SK-N-SH (cell line): ENCODE measurements at regions not wholly inside any gene's neighbourhood (a gene's known extent, or its start where the extent isn't known, plus 50 kb on each side); places are given as distances from the start of the nearest gene placed in this dataset.

Experiments
- CTCF ChIA-PET: fragments of 300-600, 350-600 bp; formaldehyde crosslinking; extraction: SDS; loops from one replicate; lab custom pipeline; 2021; lab: Yijun Ruan, JAX
- POLR2A ChIA-PET: fragments of 350-600 bp; sonication (Branson Sonifier 250); formaldehyde crosslinking; extraction: SDS; loops from one replicate; lab custom pipeline; 2020; ENCODE audit warnings: antibody characterized with exemption, inconsistent platforms; lab: Yijun Ruan, JAX
- DNase-seq: peaks from one replicate; pipeline ENCODE4 v3.0.0; 2012
- H2AFZ ChIP-seq: fragments of 200-600 bp; sonication (generic); 2 replicates; pipeline ENCODE4 v1.8.1; 2016; ENCODE audit warnings: antibody characterized with exemption, mild to moderate bottlenecking, low read depth
- H3F3A ChIP-seq: fragments of 200-600 bp; sonication (generic); replicated peaks from 2 replicates; pipeline ENCODE3; 2016; ENCODE audit warnings: antibody characterized with exemption, mild to moderate bottlenecking; ENCODE audit not compliant: insufficient read depth
- H3K27ac ChIP-seq, 2 experiments: fragments of 200-500 bp in 1 of 2; fragments of 200-600 bp in 1 of 2; sonication (Bioruptor generic) in 1 of 2; sonication (generic), shearing (Covaris generic) in 1 of 2; 2 replicates each; pipeline versions ENCODE4 v1.5.1 to v1.6.1; 2014 to 2016; ENCODE audit warnings: low read depth in 2 of 2, inconsistent platforms in 1 of 2, low read length in 1 of 2, mild to moderate bottlenecking in 1 of 2, mixed read lengths in 1 of 2
- H3K27me3 ChIP-seq: fragments of 200-600 bp; sonication (generic), shearing (Covaris generic); 2 replicates; pipeline ENCODE4 v1.6.1; 2016; ENCODE audit warnings: mixed run types; ENCODE audit not compliant: insufficient read depth
- H3K36me3 ChIP-seq, 2 experiments: fragments of 200-500 bp in 1 of 2; fragments of 200-600 bp in 1 of 2; sonication (Bioruptor generic) in 1 of 2; sonication (generic) in 1 of 2; replicated peaks in 1 of 2; 2 replicates each; pipeline versions ENCODE3 to v1.5.1; 2014 to 2016; ENCODE audit warnings: low read length in 1 of 2, mild to moderate bottlenecking in 1 of 2; ENCODE audit not compliant: insufficient read depth in 2 of 2, control insufficient read depth in 1 of 2
- H3K4me1 ChIP-seq, 2 experiments: fragments of 200-500 bp in 1 of 2; fragments of 200-600 bp in 1 of 2; sonication (Bioruptor generic) in 1 of 2; sonication (generic), shearing (Covaris generic) in 1 of 2; 2 replicates each; pipeline versions ENCODE4 v1.5.1 to v1.6.1; 2014 to 2016; ENCODE audit warnings: low read depth in 1 of 2, low read length in 1 of 2, mixed run types in 1 of 2; ENCODE audit not compliant: insufficient read depth in 2 of 2, control insufficient read depth in 1 of 2
- H3K4me2 ChIP-seq: fragments of 200-600 bp; sonication (generic), shearing (Covaris generic); 2 replicates; pipeline ENCODE4 v1.6.1; 2017; ENCODE audit warnings: mixed run types
- H3K4me3 ChIP-seq, 2 experiments: fragments of 200-500 bp in 1 of 2; fragments of 200-600 bp in 1 of 2; sonication (Bioruptor generic) in 1 of 2; sonication (generic), shearing (Covaris generic) in 1 of 2; 2 replicates each; pipeline versions ENCODE4 v1.5.1 to v1.8.1; 2014 to 2016; ENCODE audit warnings: low read depth in 2 of 2, inconsistent platforms in 1 of 2, low read length in 1 of 2, mild to moderate bottlenecking in 1 of 2, mixed read lengths in 1 of 2, moderate library complexity in 1 of 2
- H3K79me2 ChIP-seq: fragments of 200-600 bp; sonication (generic); 2 replicates; pipeline ENCODE4 v1.8.1; 2017; ENCODE audit warnings: mild to moderate bottlenecking; ENCODE audit not compliant: insufficient read depth
- H3K9ac ChIP-seq: fragments of 200-600 bp; sonication (generic); 2 replicates; pipeline ENCODE4 v1.6.1; 2017; ENCODE audit warnings: mixed run types
- H3K9me2 ChIP-seq: fragments of 200-600 bp; sonication (generic); 2 replicates; pipeline ENCODE4 v1.6.1; 2017; ENCODE audit warnings: mixed run types
- H3K9me3 ChIP-seq: fragments of 200-600 bp; sonication (generic); 2 replicates; pipeline ENCODE4 v1.6.1; 2017; ENCODE audit warnings: mixed run types, mild to moderate bottlenecking, moderate library complexity
- H4K20me1 ChIP-seq: fragments of 200-600 bp; sonication (generic); 2 replicates; pipeline ENCODE4 v1.6.1; 2017; ENCODE audit warnings: mild to moderate bottlenecking, mixed run types; ENCODE audit not compliant: insufficient read depth
- CHD2 ChIP-seq: fragments of 150-350 bp; IDR thresholded peaks from 2 replicates; pipeline ENCODE4 v1.6.1; 2018; ENCODE audit warnings: low read length; ENCODE audit not compliant: partially characterized antibody
- EZH2phosphoT487 ChIP-seq: fragments of 200-600 bp; sonication (generic); IDR thresholded peaks from 2 replicates; pipeline ENCODE4 v1.6.1; 2017; ENCODE audit warnings: low read depth, mixed run types, mild to moderate bottlenecking, antibody characterized with exemption, moderate library complexity, borderline replicate concordance
- GABPA ChIP-seq: IDR thresholded peaks from 2 replicates; pipeline ENCODE4 v1.4.0; 2012; ENCODE audit warnings: low read depth, mild to moderate bottlenecking
- GATA2 ChIP-seq: sonication (generic); formaldehyde crosslinking; IDR thresholded peaks from 2 replicates; pipeline ENCODE4 v1.5.0; 2020; ENCODE audit warnings: mild to moderate bottlenecking, missing genetic modification reagents
- JUND ChIP-seq: IDR thresholded peaks from 2 replicates; pipeline ENCODE4 v1.4.0; 2012
- MEF2A ChIP-seq: IDR thresholded peaks from 2 replicates; pipeline ENCODE4 v1.4.0; 2012; ENCODE audit warnings: low read depth, borderline replicate concordance
- NFIC ChIP-seq: IDR thresholded peaks from 2 replicates; pipeline ENCODE4 v1.4.0; 2012; ENCODE audit warnings: borderline replicate concordance
- NRF1 ChIP-seq: IDR thresholded peaks from 2 replicates; pipeline ENCODE4 v1.6.1; 2012; ENCODE audit warnings: low read depth, mild to moderate bottlenecking, low read length
- RCOR1 ChIP-seq: fragments of 150-350 bp; IDR thresholded peaks from 2 replicates; pipeline ENCODE4 v1.6.1; 2017; ENCODE audit warnings: antibody characterized with exemption, low read length
- REST ChIP-seq: IDR thresholded peaks from 2 replicates; pipeline ENCODE4 v1.6.1; 2012; ENCODE audit warnings: mild to moderate bottlenecking, low read depth, low read length, moderate library complexity
- SIN3A ChIP-seq: IDR thresholded peaks from 2 replicates; pipeline ENCODE4 v1.6.1; 2012; ENCODE audit warnings: low read depth, mild to moderate bottlenecking, low read length, moderate library complexity, borderline replicate concordance
- TAF1 ChIP-seq: IDR thresholded peaks from 2 replicates; pipeline ENCODE4 v1.6.1; 2012; ENCODE audit warnings: low read depth, mild to moderate bottlenecking, low read length, moderate library complexity, borderline replicate concordance
- TCF12 ChIP-seq: IDR thresholded peaks from 2 replicates; pipeline ENCODE4 v1.4.0; 2012
- USF2 ChIP-seq: fragments of 150-350 bp; IDR thresholded peaks from 2 replicates; pipeline ENCODE4 v1.6.1; 2017; ENCODE audit warnings: antibody characterized with exemption, low read length, low read depth, borderline replicate concordance
- ZBTB33 ChIP-seq: IDR thresholded peaks from 2 replicates; pipeline ENCODE4 v1.4.0; 2012; ENCODE audit warnings: low read depth, borderline replicate concordance
- WGBS: methylation state at CpG from one replicate; pipeline ENCODE4 v1.1.6; 2017; ENCODE audit warnings: low lambda C conversion rate; 5-methylcytosine and 5-hydroxymethylcytosine counted together
- TF ChIP-seq, protein P1 (sequence below): fragments of 200-600 bp; sonication (generic); IDR thresholded peaks from 2 replicates; pipeline ENCODE4 v1.6.1; 2017; ENCODE audit warnings: antibody characterized with exemption, mild to moderate bottlenecking, moderate library complexity
- TF ChIP-seq, protein P2 (sequence below): IDR thresholded peaks from 2 replicates; pipeline ENCODE4 v1.4.0; 2012; ENCODE audit warnings: low read depth, borderline replicate concordance

GRCh38 chr3:187456250-187456649 is 88.1 kb downstream of the RTP4 start:
- no peaks in the 10 kb centered on the region for H3K9me2 ChIP-seq
- H4K20me1 ChIP-seq: no peaks in the 10 kb centered on the region
- no peak overlapping the region for H3K9ac ChIP-seq
- H3K4me3 ChIP-seq: no peak overlapping the region
- H3K36me3 ChIP-seq: no peaks in the 10 kb centered on the region
- TF ChIP-seq RCOR1 (no peak), GABPA (no peak)
- no peak overlapping the region for H3K27ac ChIP-seq
- no peaks in the 10 kb centered on the region; the same call in 1 of the 2 replicates for H3K27me3 ChIP-seq
- no peak overlapping the region for H3K4me2 ChIP-seq
- H3F3A ChIP-seq: no peaks in the 10 kb centered on the region
- POLR2A ChIA-PET: no interaction called here
- no peak for DNase-seq
- CTCF ChIA-PET: no interaction called here
- WGBS: 0% methylated on average over 1 of the region's 1 CpG
- H3K4me1 ChIP-seq: no peaks in the 10 kb centered on the region
- no peaks in the 10 kb centered on the region for H3K9me3 ChIP-seq
- H3K79me2 ChIP-seq: no peaks in the 10 kb centered on the region
- no peak overlapping the region for H2AFZ ChIP-seq

DNA sequence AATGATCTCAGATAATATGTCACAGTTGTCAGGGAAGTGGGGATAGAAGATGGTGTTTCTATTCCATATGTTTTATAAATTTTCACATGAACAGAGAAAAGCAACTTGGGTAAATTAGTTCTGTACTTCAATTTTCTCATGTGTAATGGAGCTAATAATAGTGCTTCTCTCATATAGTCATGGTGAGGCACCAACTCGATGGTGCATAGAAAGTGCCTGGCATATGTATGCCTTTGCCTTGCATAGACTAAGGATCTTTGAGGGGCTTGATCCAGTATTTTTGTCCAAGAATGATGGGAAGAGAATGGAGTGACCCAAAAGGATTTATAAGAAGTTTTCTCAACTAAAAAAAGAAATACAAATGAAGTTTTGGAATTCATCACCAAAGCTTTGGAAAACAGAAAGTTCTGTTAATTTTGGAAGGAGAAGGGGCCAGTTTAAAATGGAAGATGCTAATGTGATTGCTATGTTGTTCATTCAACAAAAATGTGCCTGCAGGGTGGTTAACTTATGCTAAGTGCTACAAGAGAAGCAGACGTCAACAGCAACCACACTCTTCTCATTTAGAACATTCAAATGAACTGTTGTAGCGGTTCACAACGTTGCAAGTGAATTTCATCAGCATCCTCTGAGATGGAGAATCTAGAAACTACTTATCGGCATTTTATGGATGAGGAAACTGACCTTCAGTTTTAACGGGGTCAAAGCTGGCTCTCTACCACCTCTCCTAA is 86.1 kb downstream of the RTP4 start:
- no peaks in the 10 kb centered on the region for H3K79me2 ChIP-seq
- H3K4me1 ChIP-seq: no peaks in the 10 kb centered on the region
- H3K36me3 ChIP-seq: no peaks in the 10 kb centered on the region
- no peak overlapping the region for H3K4me3 ChIP-seq
- ChIA-PET CTCF (interaction anchor here (0.7 to 1.2 kb wide), 2 partner anchors 247 to 341 kb away, joined by 3 to 5 read pairs; no protein-coding TSS in a partner anchor), POLR2A (no interaction called here)
- TF ChIP-seq JUND: no peak
- TF ChIP-seq USF2: no peak
- TF ChIP-seq, protein P1, sequence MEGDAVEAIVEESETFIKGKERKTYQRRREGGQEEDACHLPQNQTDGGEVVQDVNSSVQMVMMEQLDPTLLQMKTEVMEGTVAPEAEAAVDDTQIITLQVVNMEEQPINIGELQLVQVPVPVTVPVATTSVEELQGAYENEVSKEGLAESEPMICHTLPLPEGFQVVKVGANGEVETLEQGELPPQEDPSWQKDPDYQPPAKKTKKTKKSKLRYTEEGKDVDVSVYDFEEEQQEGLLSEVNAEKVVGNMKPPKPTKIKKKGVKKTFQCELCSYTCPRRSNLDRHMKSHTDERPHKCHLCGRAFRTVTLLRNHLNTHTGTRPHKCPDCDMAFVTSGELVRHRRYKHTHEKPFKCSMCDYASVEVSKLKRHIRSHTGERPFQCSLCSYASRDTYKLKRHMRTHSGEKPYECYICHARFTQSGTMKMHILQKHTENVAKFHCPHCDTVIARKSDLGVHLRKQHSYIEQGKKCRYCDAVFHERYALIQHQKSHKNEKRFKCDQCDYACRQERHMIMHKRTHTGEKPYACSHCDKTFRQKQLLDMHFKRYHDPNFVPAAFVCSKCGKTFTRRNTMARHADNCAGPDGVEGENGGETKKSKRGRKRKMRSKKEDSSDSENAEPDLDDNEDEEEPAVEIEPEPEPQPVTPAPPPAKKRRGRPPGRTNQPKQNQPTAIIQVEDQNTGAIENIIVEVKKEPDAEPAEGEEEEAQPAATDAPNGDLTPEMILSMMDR: no peak
- TF ChIP-seq ZBTB33: no peak
- no peak for TF ChIP-seq CHD2
- TF ChIP-seq, protein P2, sequence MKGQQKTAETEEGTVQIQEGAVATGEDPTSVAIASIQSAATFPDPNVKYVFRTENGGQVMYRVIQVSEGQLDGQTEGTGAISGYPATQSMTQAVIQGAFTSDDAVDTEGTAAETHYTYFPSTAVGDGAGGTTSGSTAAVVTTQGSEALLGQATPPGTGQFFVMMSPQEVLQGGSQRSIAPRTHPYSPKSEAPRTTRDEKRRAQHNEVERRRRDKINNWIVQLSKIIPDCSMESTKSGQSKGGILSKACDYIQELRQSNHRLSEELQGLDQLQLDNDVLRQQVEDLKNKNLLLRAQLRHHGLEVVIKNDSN: no peak
- TF ChIP-seq TCF12: no peak
- TF ChIP-seq NFIC: no peak
- no peak for TF ChIP-seq SIN3A
- TF ChIP-seq TAF1: no peak
- no peak for TF ChIP-seq REST
- no peak for TF ChIP-seq MEF2A
- TF ChIP-seq NRF1: no peak
- no peak for TF ChIP-seq RCOR1
- no peak for TF ChIP-seq GATA2 (CRISPR knock-in tag)
- TF ChIP-seq EZH2phosphoT487: no peak
- H3K9ac ChIP-seq: no peak overlapping the region
- no peak overlapping the region for H2AFZ ChIP-seq
- H3K27ac ChIP-seq: no peak overlapping the region
- WGBS: 8% methylated on average over 6 of the region's 6 CpGs
- no peaks in the 10 kb centered on the region for H3K9me2 ChIP-seq
- H3K4me2 ChIP-seq: no peak overlapping the region
- no peak for DNase-seq
- H4K20me1 ChIP-seq: no peaks in the 10 kb centered on the region
- H3K27me3 ChIP-seq: no peaks in the 10 kb centered on the region; the same call in 1 of the 2 replicates
- H3K9me3 ChIP-seq: no peaks in the 10 kb centered on the region
- H3F3A ChIP-seq: no peaks in the 10 kb centered on the region
